ENCODE measurements at regions not wholly inside any gene's neighbourhood (a gene's known extent, or its start where the extent isn't known, plus 50 kb on each side); places are given as distances from the start of the nearest gene placed in this dataset.

DNA sequence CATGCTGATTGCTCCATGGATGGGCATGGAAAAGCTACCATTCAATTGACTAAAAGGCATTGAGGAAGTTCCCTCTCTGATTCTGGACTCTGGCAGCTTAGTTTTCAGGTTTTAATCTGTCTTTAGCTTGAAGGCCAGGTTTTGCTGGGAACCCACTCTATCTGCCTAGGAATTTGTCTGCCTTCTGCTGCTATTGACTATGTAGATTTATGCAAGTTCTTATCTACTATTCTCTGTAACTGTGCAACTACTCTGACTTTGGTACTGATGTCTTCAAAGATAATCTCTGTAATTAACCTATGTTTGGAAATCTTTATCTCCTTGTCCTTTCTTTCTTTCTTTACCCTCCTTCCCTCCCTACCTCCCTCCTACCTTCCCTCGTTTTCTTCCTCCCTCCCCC lies 178.8 kb downstream of the DSEL start:
- TF ChIP-seq EZH2phosphoT487 (IDR thresholded peaks at IDR 0.05; ENCODE audit: low read depth, severe bottlenecking, unreplicated experiment): no peak
- TF ChIP-seq, protein P1, sequence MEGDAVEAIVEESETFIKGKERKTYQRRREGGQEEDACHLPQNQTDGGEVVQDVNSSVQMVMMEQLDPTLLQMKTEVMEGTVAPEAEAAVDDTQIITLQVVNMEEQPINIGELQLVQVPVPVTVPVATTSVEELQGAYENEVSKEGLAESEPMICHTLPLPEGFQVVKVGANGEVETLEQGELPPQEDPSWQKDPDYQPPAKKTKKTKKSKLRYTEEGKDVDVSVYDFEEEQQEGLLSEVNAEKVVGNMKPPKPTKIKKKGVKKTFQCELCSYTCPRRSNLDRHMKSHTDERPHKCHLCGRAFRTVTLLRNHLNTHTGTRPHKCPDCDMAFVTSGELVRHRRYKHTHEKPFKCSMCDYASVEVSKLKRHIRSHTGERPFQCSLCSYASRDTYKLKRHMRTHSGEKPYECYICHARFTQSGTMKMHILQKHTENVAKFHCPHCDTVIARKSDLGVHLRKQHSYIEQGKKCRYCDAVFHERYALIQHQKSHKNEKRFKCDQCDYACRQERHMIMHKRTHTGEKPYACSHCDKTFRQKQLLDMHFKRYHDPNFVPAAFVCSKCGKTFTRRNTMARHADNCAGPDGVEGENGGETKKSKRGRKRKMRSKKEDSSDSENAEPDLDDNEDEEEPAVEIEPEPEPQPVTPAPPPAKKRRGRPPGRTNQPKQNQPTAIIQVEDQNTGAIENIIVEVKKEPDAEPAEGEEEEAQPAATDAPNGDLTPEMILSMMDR (IDR thresholded peaks at IDR 0.05; ENCODE audit: poor library complexity): no peak

All from hepatocyte (in vitro differentiated cells).